HCT116 (cell line): ENCODE measurements at regions not wholly inside any gene's neighbourhood (a gene's known extent, or its start where the extent isn't known, plus 50 kb on each side); places are given as distances from the start of the nearest gene placed in this dataset.

Experiments
- ATAC-seq: fragments of 200-7000 bp; cut with Tn5 transposase; 2 replicates; pipeline ENCODE4 v1.9.1; 2020; ENCODE audit warnings: mild to moderate bottlenecking, moderate library complexity
- BruUV-seq: library from RNA; stranded (reverse); fragments of 400-500 nt; replicated peaks from 2 replicates; lab custom pipeline; 2021; lab: Mats Ljungman, UMichigan
- CTCF ChIA-PET: fragments of 300-600 bp; sonication (Branson Sonifier 250); formaldehyde crosslinking; loops from one replicate; lab custom pipeline; 2021; ENCODE audit warnings: antibody characterized with exemption; lab: Charles Lee
- POLR2A ChIA-PET: fragments of 300-600, 350-600 bp; sonication (Branson Sonifier 250); formaldehyde crosslinking; loops from one replicate; lab custom pipeline; 2021; ENCODE audit warnings: antibody characterized with exemption; lab: Charles Lee
- RAD21 ChIA-PET, 2 experiments: fragments of 300-600 bp; sonication (Branson Sonifier 250); formaldehyde crosslinking; loops; one replicate each; lab custom pipeline; 2023; ENCODE audit warnings: low total read pairs in 2 of 2; ENCODE audit not compliant: uncharacterized antibody in 2 of 2, unreplicated experiment in 2 of 2, low non-redundant PET in 1 of 2; lab: Charles Lee
- DNase-seq: peaks from one replicate; pipeline ENCODE4 v3.0.0-alpha.2; 2010; ENCODE audit warnings: low read depth, low spot score
- H2AFZ ChIP-seq: fragments of 200-600 bp; shearing (Covaris generic), sonication (generic); 2 replicates; pipeline ENCODE4 v1.6.1; 2017; ENCODE audit warnings: low read depth, mixed run types, mixed read lengths, antibody characterized with exemption, low read length; ENCODE audit not compliant: poor library complexity, severe bottlenecking
- H3K27ac ChIP-seq: 2 replicates; pipeline ENCODE4 v1.5.1; 2012; ENCODE audit warnings: low read depth, low read length
- H3K27me3 ChIP-seq: fragments of 200-600 bp; sonication (generic); 2 replicates; pipeline ENCODE4 v1.6.1; 2016; ENCODE audit warnings: mixed run types, low read length, mixed read lengths; ENCODE audit not compliant: insufficient read depth
- H3K36me3 ChIP-seq, 2 experiments: fragments of 200-500 bp in 1 of 2; fragments of 200-600 bp in 1 of 2; sonication (Bioruptor generic) in 1 of 2; sonication (generic) in 1 of 2; 2 replicates each; pipeline versions ENCODE4 v1.5.1 to v1.6.1; 2014 to 2016; ENCODE audit warnings: low read length in 2 of 2, inconsistent platforms in 1 of 2, mixed read lengths in 1 of 2, mixed run types in 1 of 2; ENCODE audit not compliant: insufficient read depth in 2 of 2, control insufficient read depth in 1 of 2
- H3K4me1 ChIP-seq, 2 experiments: fragments of 200-600 bp in 1 of 2; sonication (generic) in 1 of 2; 2 replicates each; pipeline versions ENCODE4 v1.5.1 to v1.6.1; 2012 to 2017; ENCODE audit warnings: low read length in 2 of 2, inconsistent platforms in 1 of 2, mild to moderate bottlenecking in 1 of 2, mixed read lengths in 1 of 2, mixed run types in 1 of 2, moderate library complexity in 1 of 2; ENCODE audit not compliant: insufficient read depth in 2 of 2, control insufficient read depth in 1 of 2
- H3K4me2 ChIP-seq: fragments of 200-600 bp; sonication (generic); 2 replicates; pipeline ENCODE4 v1.6.1; 2017; ENCODE audit warnings: mixed run types, low read length, mixed read lengths
- H3K4me3 ChIP-seq, 2 experiments: fragments of 200-600 bp in 1 of 2; sonication (generic) in 1 of 2; replicated peaks in 1 of 2; 2 replicates each; pipeline ENCODE4 v1.5.1; 2011 to 2016; ENCODE audit warnings: low read length in 2 of 2, control low read depth in 1 of 2, low read depth in 1 of 2, mild to moderate bottlenecking in 1 of 2, mixed read lengths in 1 of 2, mixed run types in 1 of 2
- H3K79me2 ChIP-seq: fragments of 200-600 bp; sonication (generic); 2 replicates; pipeline ENCODE4 v1.6.1; 2017; ENCODE audit warnings: mild to moderate bottlenecking, mixed run types, low read length, moderate library complexity, mixed read lengths; ENCODE audit not compliant: insufficient read depth
- H3K9ac ChIP-seq: fragments of 200-600 bp; sonication (generic); 2 replicates; pipeline ENCODE4 v1.6.1; 2016; ENCODE audit warnings: low read length, mixed read lengths
- H3K9me2 ChIP-seq: fragments of 200-600 bp; sonication (generic), shearing (Covaris generic); 2 replicates; pipeline ENCODE4 v1.6.1; 2017; ENCODE audit warnings: mixed run types, mild to moderate bottlenecking, moderate library complexity; ENCODE audit not compliant: insufficient read depth
- H3K9me3 ChIP-seq, 2 experiments: fragments of 200-500 bp in 1 of 2; fragments of 200-600 bp in 1 of 2; sonication (Bioruptor generic) in 1 of 2; sonication (generic) in 1 of 2; 2 replicates each; pipeline ENCODE4 v1.6.1; 2014 to 2017; ENCODE audit warnings: low read length in 2 of 2, mixed read lengths in 2 of 2, inconsistent platforms in 1 of 2, low read depth in 1 of 2, mild to moderate bottlenecking in 1 of 2, mixed run types in 1 of 2, moderate library complexity in 1 of 2; ENCODE audit not compliant: control insufficient read depth in 1 of 2, insufficient read depth in 1 of 2
- H4K20me1 ChIP-seq: fragments of 200-600 bp; sonication (generic), shearing (Covaris generic); 2 replicates; pipeline ENCODE4 v1.6.1; 2017; ENCODE audit warnings: mixed run types, mild to moderate bottlenecking, moderate library complexity; ENCODE audit not compliant: insufficient read depth
- CEBPB ChIP-seq: IDR thresholded peaks from 2 replicates; pipeline ENCODE4 v1.6.1; 2012; ENCODE audit warnings: low read depth
- EGR1 ChIP-seq: IDR thresholded peaks from 2 replicates; pipeline ENCODE4 v1.6.1; 2012; ENCODE audit warnings: low read depth
- EZH2phosphoT487 ChIP-seq: fragments of 200-600 bp; IDR thresholded peaks from 2 replicates; pipeline ENCODE4 v1.6.1; 2018; ENCODE audit warnings: antibody characterized with exemption, borderline replicate concordance
- FOSL1 ChIP-seq: IDR thresholded peaks from 2 replicates; pipeline ENCODE4 v1.6.1; 2012; ENCODE audit warnings: low read depth
- JUND ChIP-seq: IDR thresholded peaks from 2 replicates; pipeline ENCODE4 v1.6.1; 2012
- POLR2A ChIP-seq: IDR thresholded peaks from 2 replicates; pipeline ENCODE4 v1.7.0; 2011; ENCODE audit warnings: borderline replicate concordance; ENCODE audit not compliant: insufficient read depth, insufficient read length; ENCODE audit errors: extremely low read depth
- RAD21 ChIP-seq: IDR thresholded peaks from 2 replicates; pipeline ENCODE4 v1.6.1; 2012; ENCODE audit warnings: low read depth, mild to moderate bottlenecking
- SIN3A ChIP-seq: IDR thresholded peaks from 2 replicates; pipeline ENCODE4 v1.6.1; 2012; ENCODE audit warnings: low read depth
- SP1 ChIP-seq: IDR thresholded peaks from 2 replicates; pipeline ENCODE4 v1.6.1; 2012; ENCODE audit warnings: low read depth
- SRF ChIP-seq: IDR thresholded peaks from 2 replicates; pipeline ENCODE4 v1.6.1; 2012; ENCODE audit warnings: low read depth
- TCF7L2 ChIP-seq: IDR thresholded peaks from 2 replicates; pipeline ENCODE4 v1.7.0; 2011; ENCODE audit warnings: borderline replicate concordance, inconsistent platforms; ENCODE audit not compliant: insufficient read depth, insufficient read length; ENCODE audit errors: extremely low read depth
- YY1 ChIP-seq: IDR thresholded peaks from 2 replicates; pipeline ENCODE4 v1.6.1; 2011; ENCODE audit warnings: low read length, low read depth, moderate library complexity, mild to moderate bottlenecking; ENCODE audit not compliant: insufficient replicate concordance; ENCODE audit errors: extremely low read depth
- ZFX ChIP-seq: fragments of 450-650 bp; IDR thresholded peaks from 2 replicates; pipeline ENCODE4 v1.6.1; 2017
- ZNF274 ChIP-seq: fragments of 200-500 bp; sonication (Bioruptor generic); IDR thresholded peaks from 2 replicates; pipeline ENCODE4 v1.6.1; 2014; ENCODE audit warnings: mild to moderate bottlenecking, low read depth, low read length, inconsistent platforms
- intact Hi-C: fragments of 100-400 bp; cut with micrococcal nuclease; formaldehyde crosslinking; loops from 2 replicates; pipeline ENCODE4 v1.10.0; 2022
- TF ChIP-seq, protein P1 (sequence below): IDR thresholded peaks from 2 replicates; pipeline ENCODE4 v1.6.1; 2012
- TF ChIP-seq, protein P2 (sequence below): IDR thresholded peaks from 2 replicates; pipeline ENCODE4 v1.6.1; 2012
- TF ChIP-seq, protein P3 (sequence below): IDR thresholded peaks from 2 replicates; pipeline ENCODE4 v1.6.1; 2011; ENCODE audit warnings: mild to moderate bottlenecking, low read length, moderate library complexity; ENCODE audit not compliant: insufficient replicate concordance; ENCODE audit errors: extremely low read depth

DNA sequence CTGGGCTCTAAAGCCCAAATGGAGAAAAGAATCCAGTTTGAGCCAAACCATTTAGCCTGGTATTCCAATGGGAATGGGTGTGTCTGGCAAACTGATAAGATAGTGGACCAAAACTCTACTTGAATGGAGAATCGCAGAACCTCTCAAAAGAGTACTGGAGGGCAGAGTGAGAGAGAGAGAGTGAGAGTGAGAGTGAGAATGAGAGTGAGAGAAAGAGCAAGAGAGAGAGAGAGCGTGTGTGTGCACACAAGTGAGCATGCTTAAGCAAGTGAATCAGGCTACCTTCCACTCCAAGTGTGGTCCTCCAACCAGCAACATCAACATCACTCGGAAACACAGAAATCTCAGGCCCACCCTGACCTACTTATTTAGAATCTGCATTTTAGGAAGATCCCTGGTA, 58.8 kb downstream of the UQCRFS1 start:
- TF ChIP-seq RAD21, result no peak
- TF ChIP-seq YY1, result no peak
- TF ChIP-seq CEBPB, result no peak
- TF ChIP-seq SRF, result no peak
- TF ChIP-seq ZNF274, result no peak
- TF ChIP-seq POLR2A, result no peak
- TF ChIP-seq, protein P1, sequence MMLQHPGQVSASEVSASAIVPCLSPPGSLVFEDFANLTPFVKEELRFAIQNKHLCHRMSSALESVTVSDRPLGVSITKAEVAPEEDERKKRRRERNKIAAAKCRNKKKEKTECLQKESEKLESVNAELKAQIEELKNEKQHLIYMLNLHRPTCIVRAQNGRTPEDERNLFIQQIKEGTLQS, result no peak
- no peak for TF ChIP-seq SIN3A
- TF ChIP-seq TCF7L2, result no peak
- no peak for TF ChIP-seq ZFX
- TF ChIP-seq SP1, result no peak
- TF ChIP-seq, protein P2, sequence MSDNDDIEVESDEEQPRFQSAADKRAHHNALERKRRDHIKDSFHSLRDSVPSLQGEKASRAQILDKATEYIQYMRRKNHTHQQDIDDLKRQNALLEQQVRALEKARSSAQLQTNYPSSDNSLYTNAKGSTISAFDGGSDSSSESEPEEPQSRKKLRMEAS, result no peak
- no peak for TF ChIP-seq JUND
- TF ChIP-seq FOSL1, result no peak
- TF ChIP-seq EGR1, result no peak
- TF ChIP-seq, protein P3, sequence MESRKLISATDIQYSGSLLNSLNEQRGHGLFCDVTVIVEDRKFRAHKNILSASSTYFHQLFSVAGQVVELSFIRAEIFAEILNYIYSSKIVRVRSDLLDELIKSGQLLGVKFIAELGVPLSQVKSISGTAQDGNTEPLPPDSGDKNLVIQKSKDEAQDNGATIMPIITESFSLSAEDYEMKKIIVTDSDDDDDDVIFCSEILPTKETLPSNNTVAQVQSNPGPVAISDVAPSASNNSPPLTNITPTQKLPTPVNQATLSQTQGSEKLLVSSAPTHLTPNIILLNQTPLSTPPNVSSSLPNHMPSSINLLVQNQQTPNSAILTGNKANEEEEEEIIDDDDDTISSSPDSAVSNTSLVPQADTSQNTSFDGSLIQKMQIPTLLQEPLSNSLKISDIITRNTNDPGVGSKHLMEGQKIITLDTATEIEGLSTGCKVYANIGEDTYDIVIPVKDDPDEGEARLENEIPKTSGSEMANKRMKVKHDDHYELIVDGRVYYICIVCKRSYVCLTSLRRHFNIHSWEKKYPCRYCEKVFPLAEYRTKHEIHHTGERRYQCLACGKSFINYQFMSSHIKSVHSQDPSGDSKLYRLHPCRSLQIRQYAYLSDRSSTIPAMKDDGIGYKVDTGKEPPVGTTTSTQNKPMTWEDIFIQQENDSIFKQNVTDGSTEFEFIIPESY, result no peak
- no peak for TF ChIP-seq EZH2phosphoT487
- H2AFZ ChIP-seq, result no peak overlapping the region

More for the DNA sequence above, 58.8 kb downstream of the UQCRFS1 start:
- no peak overlapping the region for H3K27ac ChIP-seq
- H3K4me1 ChIP-seq, result no peaks in the 10 kb centered on the region
- intact Hi-C loops, result no loop called here
- H3K4me2 ChIP-seq, result no peak overlapping the region
- ChIA-PET RAD21 (no interaction called here), POLR2A (no interaction called here), CTCF (no interaction called here)
- H3K9me3 ChIP-seq, result no peaks in the 10 kb centered on the region; a peak in 1 of 4 replicates
- H4K20me1 ChIP-seq, result no peaks in the 10 kb centered on the region
- H3K9me2 ChIP-seq, result no peaks in the 10 kb centered on the region
- no peak overlapping the region for H3K4me3 ChIP-seq
- no peaks in the 10 kb centered on the region for H3K27me3 ChIP-seq
- BruUV-seq, result no TSS peak
- no peak for DNase-seq
- H3K36me3 ChIP-seq, result no peaks in the 10 kb centered on the region
- no peak overlapping the region for H3K9ac ChIP-seq
- no peaks in the 10 kb centered on the region for H3K79me2 ChIP-seq
- no peak for ATAC-seq
